ENCODE measurements at regions not wholly inside any gene's neighbourhood (a gene's known extent, or its start where the extent isn't known, plus 50 kb on each side); places are given as distances from the start of the nearest gene placed in this dataset.

- TF ChIP-seq CTCF (conservative IDR thresholded peaks at IDR 0.05; ENCODE audit: low read length) (no peak), EZH2phosphoT487 (IDR thresholded peaks at IDR 0.05; ENCODE audit: borderline replicate concordance) (no peak)
- Histone ChIP-seq H3K4me1 (ENCODE audit: insufficient read depth, low read length, poor library complexity, severe bottlenecking) (no peaks in the 10 kb centered on the region), H3K9ac (ENCODE audit: low read depth, low read length, poor library complexity, severe bottlenecking) (no peak overlapping the region), H4K20me1 (ENCODE audit: insufficient read depth, low read length, poor library complexity, severe bottlenecking) (no peaks in the 10 kb centered on the region), H3K36me3 (ENCODE audit: insufficient read depth, low read length) (no peaks in the 10 kb centered on the region), H3K9me2 (replicated peaks; ENCODE audit: low read depth, low read length) (no peaks in the 10 kb centered on the region), H3K9me3 (ENCODE audit: insufficient read depth, low read depth, low read length) (no peaks in the 10 kb centered on the region), H3F3A (ENCODE audit: low read depth) (no peaks in the 10 kb centered on the region), H3K4me3 (ENCODE audit: low read length, poor library complexity, severe bottlenecking) (no peak overlapping the region), H2AFZ (ENCODE audit: low read length) (no peak overlapping the region), H3K79me2 (ENCODE audit: insufficient read depth, low read length) (no peaks in the 10 kb centered on the region), H3K4me2 (ENCODE audit: low read depth, low read length, poor library complexity, severe bottlenecking) (no peak overlapping the region), H3K27me3 (ENCODE audit: insufficient read depth, low read length, poor library complexity, severe bottlenecking) (no peaks in the 10 kb centered on the region)
These were observed 98.5 kb upstream of the RPS6KA2 start for GRCh38 chr6:166725571-166725970.

DNA sequence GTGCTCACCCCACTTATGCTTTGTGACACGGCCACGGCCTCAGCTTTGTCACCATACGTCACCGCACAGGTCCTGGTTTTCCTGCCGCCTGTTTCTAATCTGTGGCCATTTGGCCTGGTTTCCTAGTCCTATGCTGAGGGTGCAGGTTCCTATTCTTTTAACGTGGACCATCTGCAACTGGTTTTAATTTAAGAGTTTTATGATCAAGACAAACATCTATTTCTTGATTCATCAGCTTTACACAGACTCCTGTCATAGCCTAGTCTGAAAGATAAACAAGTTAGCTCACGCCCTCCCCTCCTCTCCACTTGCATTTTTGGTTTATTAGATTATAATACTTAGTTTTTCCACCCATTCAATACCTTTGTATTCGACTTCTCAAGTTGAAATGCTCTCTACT, 97.5 kb upstream of the RPS6KA2 start:
- Histone ChIP-seq H3F3A (ENCODE audit: low read depth) (no peaks in the 10 kb centered on the region), H3K4me3 (ENCODE audit: low read length, poor library complexity, severe bottlenecking) (no peak overlapping the region), H3K79me2 (ENCODE audit: insufficient read depth, low read length) (no peaks in the 10 kb centered on the region), H3K4me2 (ENCODE audit: low read depth, low read length, poor library complexity, severe bottlenecking) (no peak overlapping the region), H3K27me3 (ENCODE audit: insufficient read depth, low read length, poor library complexity, severe bottlenecking) (no peaks in the 10 kb centered on the region), H4K20me1 (ENCODE audit: insufficient read depth, low read length, poor library complexity, severe bottlenecking) (no peaks in the 10 kb centered on the region), H3K4me1 (ENCODE audit: insufficient read depth, low read length, poor library complexity, severe bottlenecking) (no peaks in the 10 kb centered on the region), H3K36me3 (ENCODE audit: insufficient read depth, low read length) (no peaks in the 10 kb centered on the region), H3K9ac (ENCODE audit: low read depth, low read length, poor library complexity, severe bottlenecking) (no peak overlapping the region), H2AFZ (ENCODE audit: low read length) (no peak overlapping the region), H3K9me3 (ENCODE audit: insufficient read depth, low read depth, low read length) (no peaks in the 10 kb centered on the region), H3K9me2 (replicated peaks; ENCODE audit: low read depth, low read length) (no peaks in the 10 kb centered on the region)
- no peak for TF ChIP-seq EZH2phosphoT487 (IDR thresholded peaks at IDR 0.05; ENCODE audit: borderline replicate concordance)
- no peak for TF ChIP-seq CTCF (conservative IDR thresholded peaks at IDR 0.05; ENCODE audit: low read length)

GRCh38 chr6:166722785-166723184, 95.7 kb upstream of the RPS6KA2 start:
- Histone ChIP-seq H3K79me2 (ENCODE audit: insufficient read depth, low read length) (no peaks in the 10 kb centered on the region), H3K9me2 (replicated peaks; ENCODE audit: low read depth, low read length) (no peaks in the 10 kb centered on the region), H3K36me3 (ENCODE audit: insufficient read depth, low read length) (no peaks in the 10 kb centered on the region), H3K9me3 (ENCODE audit: insufficient read depth, low read depth, low read length) (no peaks in the 10 kb centered on the region), H4K20me1 (ENCODE audit: insufficient read depth, low read length, poor library complexity, severe bottlenecking) (no peaks in the 10 kb centered on the region), H3F3A (ENCODE audit: low read depth) (no peaks in the 10 kb centered on the region), H3K4me1 (ENCODE audit: insufficient read depth, low read length, poor library complexity, severe bottlenecking) (no peaks in the 10 kb centered on the region), H3K4me3 (ENCODE audit: low read length, poor library complexity, severe bottlenecking) (no peak overlapping the region), H3K4me2 (ENCODE audit: low read depth, low read length, poor library complexity, severe bottlenecking) (no peak overlapping the region), H3K27me3 (ENCODE audit: insufficient read depth, low read length, poor library complexity, severe bottlenecking) (no peaks in the 10 kb centered on the region), H3K9ac (ENCODE audit: low read depth, low read length, poor library complexity, severe bottlenecking) (no peak overlapping the region), H2AFZ (ENCODE audit: low read length) (no peak overlapping the region)
- no peak for TF ChIP-seq EZH2phosphoT487 (IDR thresholded peaks at IDR 0.05; ENCODE audit: borderline replicate concordance)
- no peak for TF ChIP-seq CTCF (conservative IDR thresholded peaks at IDR 0.05; ENCODE audit: low read length)

All from Loucy (cell line).